ENCODE measurements at regions not wholly inside any gene's neighbourhood (a gene's known extent, or its start where the extent isn't known, plus 50 kb on each side); places are given as distances from the start of the nearest gene placed in this dataset.

DNA sequence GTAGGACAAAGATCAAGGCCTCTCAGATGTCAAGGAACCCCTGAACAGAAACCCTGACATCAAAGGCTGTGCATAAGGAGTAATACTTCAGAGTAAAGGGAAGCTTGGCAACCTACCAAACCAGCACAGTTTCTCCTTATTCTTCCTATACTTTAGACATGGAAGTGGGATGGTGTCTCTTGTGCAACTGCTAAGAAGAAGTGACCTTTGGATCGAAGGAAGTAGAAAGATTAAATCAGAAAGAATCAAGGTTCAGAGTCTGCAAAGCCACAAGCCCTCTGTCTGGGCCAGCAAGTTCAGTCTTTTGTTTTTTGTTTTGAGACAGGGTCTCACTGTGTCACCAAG is 66.2 kb upstream of the SLC39A10 start:
- no peaks in the 10 kb centered on the region for H3K9me3 ChIP-seq (ENCODE audit: control insufficient read depth, low read depth, low read length)
- no peaks in the 10 kb centered on the region for H3K36me3 ChIP-seq (ENCODE audit: control insufficient read depth, low read depth, low read length)
- peaks cover 39% of the 10 kb centered on the region for H3K4me1 ChIP-seq (ENCODE audit: control insufficient read depth, low read depth, low read length)
- no peak overlapping the region for H3K9ac ChIP-seq (ENCODE audit: low read length)
- no peak overlapping the region for H3K4me3 ChIP-seq (ENCODE audit: low read length)
- H3K27me3 ChIP-seq (ENCODE audit: control insufficient read depth, insufficient read depth, low read length), result no peaks in the 10 kb centered on the region
- H3K27ac ChIP-seq (ENCODE audit: low read length), result no peak overlapping the region

DNA sequence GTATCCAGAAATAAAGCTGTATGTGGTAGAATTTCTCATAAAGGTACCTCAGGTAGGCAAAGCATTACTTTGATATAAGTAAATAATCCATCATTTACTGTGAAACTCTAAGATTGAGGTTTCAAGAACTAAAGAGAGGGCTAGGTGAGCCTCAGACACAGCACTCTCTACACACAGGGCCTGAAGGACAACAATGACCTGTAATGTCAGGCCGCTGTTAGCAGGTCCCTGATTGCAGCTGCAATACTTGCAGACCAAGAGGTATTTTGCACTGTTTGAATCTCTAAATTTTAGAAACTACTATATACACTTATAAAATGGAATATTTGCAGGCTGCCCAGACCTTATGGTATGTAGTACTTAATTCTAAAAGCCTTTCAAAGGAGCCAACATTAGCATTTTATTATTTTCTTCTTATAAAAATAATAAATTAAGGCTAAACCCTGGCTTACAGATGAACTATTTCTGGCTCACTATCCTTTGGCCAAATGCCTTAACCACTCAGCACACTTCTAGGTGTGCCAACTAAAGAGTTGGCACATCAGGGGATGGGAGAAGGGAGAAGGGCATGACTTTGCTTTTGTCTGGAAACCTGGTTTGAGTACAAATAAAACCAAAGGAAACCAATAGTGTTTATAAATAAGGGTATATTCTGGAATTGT is 66.7 kb upstream of the SLC39A10 start:
- Histone ChIP-seq H3K27ac (ENCODE audit: low read length) (no peak overlapping the region), H3K9ac (ENCODE audit: low read length) (no peak overlapping the region), H3K36me3 (ENCODE audit: control insufficient read depth, low read depth, low read length) (no peaks in the 10 kb centered on the region), H3K4me1 (ENCODE audit: control insufficient read depth, low read depth, low read length) (peaks cover 38% of the 10 kb centered on the region), H3K4me3 (ENCODE audit: low read length) (no peak overlapping the region), H3K9me3 (ENCODE audit: control insufficient read depth, low read depth, low read length) (no peaks in the 10 kb centered on the region), H3K27me3 (ENCODE audit: control insufficient read depth, insufficient read depth, low read length) (no peaks in the 10 kb centered on the region)

DNA sequence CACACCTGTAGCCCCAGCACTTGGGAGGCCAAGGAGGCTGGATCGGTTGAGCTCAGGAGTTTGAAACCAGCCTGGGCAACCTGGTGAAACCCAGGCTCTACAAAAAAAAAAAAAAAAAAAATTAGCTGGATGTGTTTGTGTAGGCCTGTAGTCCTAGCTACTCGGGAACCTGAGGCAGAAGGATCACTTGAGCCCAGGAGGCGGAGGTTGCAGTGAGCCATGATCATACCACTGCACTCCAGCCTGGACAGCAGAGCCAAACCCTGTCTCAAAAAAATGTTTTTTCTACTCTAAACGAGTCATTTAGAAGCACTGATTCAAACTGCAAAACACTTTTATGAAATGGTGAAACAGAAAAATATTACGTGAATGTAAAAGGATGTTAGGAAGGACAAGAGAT is 69.1 kb upstream of the SLC39A10 start:
- Histone ChIP-seq H3K4me3 (ENCODE audit: low read length) (no peak overlapping the region), H3K36me3 (ENCODE audit: control insufficient read depth, low read depth, low read length) (no peaks in the 10 kb centered on the region), H3K9me3 (ENCODE audit: control insufficient read depth, low read depth, low read length) (no peaks in the 10 kb centered on the region), H3K9ac (ENCODE audit: low read length) (no peak overlapping the region), H3K27me3 (ENCODE audit: control insufficient read depth, insufficient read depth, low read length) (no peaks in the 10 kb centered on the region), H3K4me1 (ENCODE audit: control insufficient read depth, low read depth, low read length) (peaks cover 24% of the 10 kb centered on the region), H3K27ac (ENCODE audit: low read length) (no peak overlapping the region)

DNA sequence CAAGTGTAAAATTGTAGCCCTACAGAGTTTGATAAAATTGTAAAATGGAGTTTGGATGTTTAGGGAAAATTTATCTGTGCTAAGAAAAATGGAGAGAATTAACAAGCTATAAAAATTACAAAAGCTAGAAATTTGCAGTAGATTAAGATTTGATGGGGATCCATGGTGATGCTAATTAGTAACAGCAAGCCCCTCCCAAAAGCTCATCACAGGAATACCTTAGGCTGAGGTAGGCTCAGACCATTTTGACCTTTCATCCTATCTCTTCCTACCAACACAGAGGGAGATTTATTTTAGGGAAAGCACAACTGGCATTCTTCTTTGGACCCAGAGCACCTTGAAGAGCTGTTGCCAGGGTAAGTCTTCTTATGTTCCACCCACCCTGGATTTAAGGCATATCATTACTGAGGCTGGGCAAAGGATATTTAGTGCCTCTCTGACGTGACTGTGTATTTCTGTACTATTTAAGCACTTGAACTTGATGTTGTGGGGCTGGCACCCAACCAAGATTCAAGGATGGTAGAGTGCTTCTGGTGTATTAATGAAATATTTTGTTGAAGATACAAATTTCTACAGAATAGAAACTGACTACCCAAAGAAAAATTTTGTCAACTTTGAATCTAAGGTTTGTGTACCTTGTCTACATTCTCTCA is 70.8 kb upstream of the SLC39A10 start:
- Histone ChIP-seq H3K27ac (ENCODE audit: low read length) (peak overlapping the region; percentile 15), H3K9me3 (ENCODE audit: control insufficient read depth, low read depth, low read length) (no peaks in the 10 kb centered on the region), H3K9ac (ENCODE audit: low read length) (peak overlapping the region; percentile 44), H3K36me3 (ENCODE audit: control insufficient read depth, low read depth, low read length) (no peaks in the 10 kb centered on the region), H3K27me3 (ENCODE audit: control insufficient read depth, insufficient read depth, low read length) (no peaks in the 10 kb centered on the region), H3K4me1 (ENCODE audit: control insufficient read depth, low read depth, low read length) (peaks cover 11% of the 10 kb centered on the region), H3K4me3 (ENCODE audit: low read length) (peak overlapping the region; percentile 62)

DNA sequence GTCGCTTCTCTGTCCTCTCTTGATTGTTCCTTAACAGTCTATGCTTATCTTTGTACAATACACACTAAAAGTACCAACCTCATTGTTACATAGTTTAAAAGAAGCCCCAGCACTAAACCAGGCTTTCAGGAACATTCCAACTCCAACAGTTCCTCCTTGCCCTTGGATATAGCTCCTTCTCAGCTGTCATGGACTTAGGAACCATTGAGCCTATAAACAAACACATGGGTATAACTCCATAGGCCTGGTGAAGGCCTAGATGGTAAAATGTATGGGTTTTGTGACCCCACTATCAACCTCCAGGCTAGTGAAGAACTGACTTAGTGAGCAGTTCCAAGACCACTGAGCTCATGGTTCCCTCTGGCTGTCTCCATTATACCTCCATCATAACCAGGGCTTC is 74.8 kb upstream of the SLC39A10 start:
- peaks cover 11% of the 10 kb centered on the region for H3K4me1 ChIP-seq (ENCODE audit: control insufficient read depth, low read depth, low read length)
- no peak overlapping the region for H3K4me3 ChIP-seq (ENCODE audit: low read length)
- H3K27me3 ChIP-seq (ENCODE audit: control insufficient read depth, insufficient read depth, low read length), result no peaks in the 10 kb centered on the region
- H3K36me3 ChIP-seq (ENCODE audit: control insufficient read depth, low read depth, low read length), result no peaks in the 10 kb centered on the region
- H3K9ac ChIP-seq (ENCODE audit: low read length), result no peak overlapping the region
- H3K27ac ChIP-seq (ENCODE audit: low read length), result no peak overlapping the region
- no peaks in the 10 kb centered on the region for H3K9me3 ChIP-seq (ENCODE audit: control insufficient read depth, low read depth, low read length)

DNA sequence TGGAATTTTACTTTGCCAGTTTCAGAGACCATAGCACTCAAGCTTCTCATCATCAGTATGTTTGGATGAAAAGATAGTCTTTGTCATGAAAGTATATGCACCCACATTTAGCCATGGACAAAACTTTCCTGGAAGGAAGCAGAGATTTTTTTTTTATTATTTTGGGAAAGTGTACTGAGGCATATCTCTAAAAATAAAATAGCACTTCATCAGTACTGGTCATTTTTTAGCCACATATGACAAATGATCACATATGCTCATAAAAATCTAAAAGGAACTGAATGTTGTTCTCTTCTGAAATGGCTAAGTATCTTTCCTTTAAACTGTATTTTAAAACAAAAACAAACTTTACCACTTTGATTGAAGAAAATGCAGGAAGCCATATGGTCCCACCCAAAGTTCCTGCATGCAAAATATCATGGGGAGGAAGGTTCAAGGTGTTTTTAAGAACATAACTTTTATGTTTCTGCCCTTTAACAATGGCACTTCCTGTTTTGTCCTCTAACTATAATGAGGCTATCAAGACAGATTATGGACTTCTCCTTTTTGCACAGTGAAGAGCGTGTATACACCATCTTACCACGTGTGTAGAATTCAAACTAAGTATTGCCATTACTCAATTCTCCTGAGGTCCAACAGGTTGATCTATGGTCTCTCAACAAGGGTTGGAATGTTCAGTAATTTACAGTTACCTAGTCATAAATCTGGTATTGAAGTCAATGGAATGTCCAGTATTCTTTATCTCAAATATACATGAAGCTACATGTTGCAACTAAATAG is 77.1 kb upstream of the SLC39A10 start:
- H3K27ac ChIP-seq (ENCODE audit: low read length), result no peak overlapping the region

DNA sequence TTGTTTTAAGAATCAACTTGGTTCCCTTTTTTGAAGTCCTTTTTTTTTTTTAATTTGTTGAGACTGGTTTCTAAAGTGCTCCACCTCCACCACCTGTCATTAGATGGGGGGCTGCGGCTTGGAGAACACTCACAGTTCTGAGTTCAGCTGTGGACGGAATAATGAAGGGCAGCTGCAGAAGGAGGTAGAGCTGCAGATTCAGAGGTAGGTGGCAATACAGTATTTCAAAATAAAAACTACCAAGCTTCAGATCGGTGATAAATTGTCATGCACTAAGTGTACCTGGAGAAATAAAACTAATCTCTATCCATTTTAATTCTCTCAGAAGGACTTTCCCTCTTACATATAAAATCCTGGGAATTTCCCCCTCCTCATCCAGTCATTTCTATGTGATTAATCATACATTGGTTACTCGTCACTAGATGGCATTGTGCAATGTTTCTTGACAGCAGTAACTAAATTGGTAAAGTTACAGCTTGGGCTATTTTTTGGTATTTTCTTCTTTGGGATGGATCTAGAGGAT is 81.1 kb upstream of the SLC39A10 start:
- Histone ChIP-seq H3K9me3 (ENCODE audit: control insufficient read depth, low read depth, low read length) (no peaks in the 10 kb centered on the region), H3K9ac (ENCODE audit: low read length) (no peak overlapping the region), H3K27me3 (ENCODE audit: control insufficient read depth, insufficient read depth, low read length) (no peaks in the 10 kb centered on the region), H3K4me3 (ENCODE audit: low read length) (no peak overlapping the region), H3K27ac (ENCODE audit: low read length) (no peak overlapping the region), H3K4me1 (ENCODE audit: control insufficient read depth, low read depth, low read length) (peaks cover 2% of the 10 kb centered on the region), H3K36me3 (ENCODE audit: control insufficient read depth, low read depth, low read length) (no peaks in the 10 kb centered on the region)

More for the DNA sequence above, 77.1 kb upstream of the SLC39A10 start:
- Histone ChIP-seq H3K4me3 (ENCODE audit: low read length) (no peak overlapping the region), H3K9me3 (ENCODE audit: control insufficient read depth, low read depth, low read length) (no peaks in the 10 kb centered on the region), H3K27me3 (ENCODE audit: control insufficient read depth, insufficient read depth, low read length) (no peaks in the 10 kb centered on the region), H3K36me3 (ENCODE audit: control insufficient read depth, low read depth, low read length) (no peaks in the 10 kb centered on the region), H3K9ac (ENCODE audit: low read length) (no peak overlapping the region), H3K4me1 (ENCODE audit: control insufficient read depth, low read depth, low read length) (peaks cover 2% of the 10 kb centered on the region)

DNA sequence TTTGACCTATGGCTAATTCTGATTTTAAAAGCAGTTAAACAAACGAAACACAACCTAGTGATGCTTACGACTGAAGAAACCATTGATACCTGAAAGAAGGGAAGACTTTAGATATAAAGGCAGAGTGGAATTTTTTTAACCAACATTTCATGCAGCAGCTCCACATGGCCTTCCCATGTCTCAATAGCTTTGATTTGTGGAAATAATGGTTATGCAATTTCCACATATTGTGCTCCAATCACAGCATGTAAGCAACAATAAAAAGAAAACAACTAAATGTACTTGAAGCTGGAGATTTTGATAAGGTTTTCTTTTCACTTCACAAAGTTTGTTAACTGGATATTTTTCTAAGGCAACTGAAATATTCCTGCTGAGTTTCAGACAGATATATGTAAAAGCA is 82.0 kb upstream of the SLC39A10 start:
- H3K36me3 ChIP-seq (ENCODE audit: control insufficient read depth, low read depth, low read length), result no peaks in the 10 kb centered on the region
- peaks cover 5% of the 10 kb centered on the region for H3K4me1 ChIP-seq (ENCODE audit: control insufficient read depth, low read depth, low read length)
- no peaks in the 10 kb centered on the region for H3K9me3 ChIP-seq (ENCODE audit: control insufficient read depth, low read depth, low read length)
- H3K27ac ChIP-seq (ENCODE audit: low read length), result no peak overlapping the region
- H3K27me3 ChIP-seq (ENCODE audit: control insufficient read depth, insufficient read depth, low read length), result no peaks in the 10 kb centered on the region
- no peak overlapping the region for H3K9ac ChIP-seq (ENCODE audit: low read length)
- no peak overlapping the region for H3K4me3 ChIP-seq (ENCODE audit: low read length)

DNA sequence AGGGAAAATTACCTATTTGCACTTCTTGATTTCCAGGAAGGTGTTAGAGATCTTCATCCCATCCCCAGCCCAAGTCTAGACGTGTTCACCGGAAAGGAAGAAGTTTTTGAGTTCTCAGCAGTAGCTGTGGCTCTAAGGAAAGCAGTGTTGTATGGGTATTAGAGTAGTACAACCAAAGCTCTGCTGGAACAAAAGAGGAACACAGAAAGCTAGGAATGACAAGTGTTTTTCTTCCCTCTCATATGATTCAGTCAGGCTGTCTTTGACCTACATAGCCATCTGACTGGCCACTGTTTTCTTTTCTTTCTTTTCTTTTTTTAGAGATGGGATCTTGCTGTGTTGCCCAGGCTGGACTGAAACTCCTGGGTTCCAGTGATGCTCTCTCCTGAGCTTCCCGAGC is 82.7 kb upstream of the SLC39A10 start:
- Histone ChIP-seq H3K27me3 (ENCODE audit: control insufficient read depth, insufficient read depth, low read length) (no peaks in the 10 kb centered on the region), H3K36me3 (ENCODE audit: control insufficient read depth, low read depth, low read length) (no peaks in the 10 kb centered on the region), H3K4me3 (ENCODE audit: low read length) (no peak overlapping the region), H3K9ac (ENCODE audit: low read length) (no peak overlapping the region), H3K9me3 (ENCODE audit: control insufficient read depth, low read depth, low read length) (no peaks in the 10 kb centered on the region), H3K4me1 (ENCODE audit: control insufficient read depth, low read depth, low read length) (peaks cover 8% of the 10 kb centered on the region), H3K27ac (ENCODE audit: low read length) (no peak overlapping the region)

DNA sequence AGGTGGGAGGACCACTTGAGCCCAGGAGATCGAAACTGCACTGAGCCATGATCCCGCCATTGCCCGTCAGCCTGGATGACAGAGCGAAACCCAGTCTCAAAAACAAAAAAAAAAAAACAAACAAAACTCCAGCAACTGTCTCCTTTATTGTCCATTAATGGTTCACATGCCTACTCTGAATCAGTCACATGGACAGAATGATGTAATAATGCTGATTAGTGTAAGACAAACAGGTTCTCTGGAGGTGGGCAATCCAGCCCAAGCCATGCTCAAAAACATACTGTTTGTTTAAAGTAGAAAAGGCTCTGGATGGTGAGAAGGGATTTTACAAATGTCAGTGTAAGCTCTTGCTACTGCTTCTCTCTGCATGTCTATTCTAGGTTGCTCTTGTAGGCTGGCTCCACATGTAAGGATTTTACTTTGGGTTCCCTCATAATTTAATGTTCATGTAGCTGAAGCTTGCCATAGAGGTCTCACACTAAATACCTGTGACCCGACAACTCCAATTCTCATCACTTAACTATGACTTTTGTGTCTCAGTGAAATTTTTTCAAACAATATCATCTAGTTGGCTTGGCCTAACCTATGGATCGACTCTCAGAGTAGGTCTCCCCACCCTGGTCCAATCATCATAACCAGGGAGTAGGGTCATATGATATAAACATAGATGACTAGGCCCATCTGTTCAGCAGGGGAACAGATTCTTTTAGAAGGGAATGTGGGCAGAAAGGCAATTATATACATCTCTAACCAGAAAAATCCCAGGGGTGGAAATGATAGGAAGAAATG is 83.9 kb upstream of the SLC39A10 start:
- Histone ChIP-seq H3K9ac (ENCODE audit: low read length) (no peak overlapping the region), H3K9me3 (ENCODE audit: control insufficient read depth, low read depth, low read length) (no peaks in the 10 kb centered on the region), H3K36me3 (ENCODE audit: control insufficient read depth, low read depth, low read length) (no peaks in the 10 kb centered on the region), H3K4me3 (ENCODE audit: low read length) (no peak overlapping the region), H3K27ac (ENCODE audit: low read length) (no peak overlapping the region), H3K27me3 (ENCODE audit: control insufficient read depth, insufficient read depth, low read length) (no peaks in the 10 kb centered on the region), H3K4me1 (ENCODE audit: control insufficient read depth, low read depth, low read length) (peaks cover 8% of the 10 kb centered on the region)

DNA sequence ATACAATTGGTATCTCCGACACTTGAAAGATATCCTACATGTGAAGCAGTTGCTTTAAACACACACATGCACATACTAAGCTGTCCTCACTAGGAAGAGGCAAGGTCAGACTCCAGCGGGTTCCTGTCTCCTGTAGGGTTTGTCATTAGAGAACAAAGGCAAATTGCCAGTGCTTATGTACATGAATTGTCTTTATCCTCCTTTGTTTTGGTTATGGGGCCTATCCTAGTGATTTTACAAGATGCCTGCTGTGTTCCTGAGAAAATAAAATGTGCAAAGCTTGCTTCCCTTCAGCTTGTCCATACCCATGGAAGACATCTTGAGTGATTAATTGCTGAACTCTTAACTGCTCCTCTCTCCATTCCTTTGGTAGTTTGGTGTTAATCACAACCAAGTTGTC is 86.7 kb upstream of the SLC39A10 start:
- Histone ChIP-seq H3K4me3 (ENCODE audit: low read length) (no peak overlapping the region), H3K9me3 (ENCODE audit: control insufficient read depth, low read depth, low read length) (no peaks in the 10 kb centered on the region), H3K4me1 (ENCODE audit: control insufficient read depth, low read depth, low read length) (peaks cover 5% of the 10 kb centered on the region), H3K9ac (ENCODE audit: low read length) (no peak overlapping the region), H3K27ac (ENCODE audit: low read length) (no peak overlapping the region), H3K27me3 (ENCODE audit: control insufficient read depth, insufficient read depth, low read length) (no peaks in the 10 kb centered on the region), H3K36me3 (ENCODE audit: control insufficient read depth, low read depth, low read length) (no peaks in the 10 kb centered on the region)
